IPS DF 6.9 (cell line): ENCODE measurements at regions not wholly inside any gene's neighbourhood (a gene's known extent, or its start where the extent isn't known, plus 50 kb on each side); places are given as distances from the start of the nearest gene placed in this dataset.

Experiments
- DNase-seq: peaks from one replicate; pipeline ENCODE4 v3.0.0-alpha.2; 2013; ENCODE audit warnings: low read depth, low spot score
- H3K27ac ChIP-seq: one replicate; pipeline ENCODE4 v1.5.1; 2013; ENCODE audit warnings: low read length, control low read depth
- H3K27me3 ChIP-seq: 2 replicates; pipeline ENCODE4 v1.6.1; 2013; ENCODE audit warnings: mild to moderate bottlenecking, low read length; ENCODE audit not compliant: control insufficient read depth, insufficient read depth
- H3K36me3 ChIP-seq: 2 replicates; pipeline ENCODE4 v1.6.1; 2013; ENCODE audit warnings: low read length; ENCODE audit not compliant: control insufficient read depth, insufficient read depth
- H3K4me1 ChIP-seq: 2 replicates; pipeline ENCODE4 v1.6.1; 2013; ENCODE audit warnings: low read length; ENCODE audit not compliant: control insufficient read depth, insufficient read depth
- H3K4me3 ChIP-seq: 2 replicates; pipeline ENCODE4 v1.5.1; 2013; ENCODE audit warnings: mild to moderate bottlenecking, low read length
- H3K9me3 ChIP-seq: 2 replicates; pipeline ENCODE4 v1.6.1; 2013; ENCODE audit warnings: low read length, inconsistent platforms; ENCODE audit not compliant: control insufficient read depth, insufficient read depth
- WGBS: extraction: QIAGEN DNeasy Blood & Tissue Kit; methylation state at CpG from one replicate; pipeline ENCODE4 v1.1.7; 2013; ENCODE audit warnings: mixed read lengths, missing lambda C conversion rate; ENCODE audit not compliant: insufficient read length, insufficient coverage; 5-methylcytosine and 5-hydroxymethylcytosine counted together

- no peak overlapping the region for H3K4me3 ChIP-seq
- H3K4me1 ChIP-seq: peaks cover 19% of the 10 kb centered on the region
- no CpG with 5 or more reads among the region's 2 CpGs for WGBS
- H3K27me3 ChIP-seq: no peaks in the 10 kb centered on the region
- no peaks in the 10 kb centered on the region for H3K36me3 ChIP-seq
- no peak for DNase-seq
- H3K9me3 ChIP-seq: no peaks in the 10 kb centered on the region
- no peak overlapping the region for H3K27ac ChIP-seq
Measured at GRCh38 chr1:175866776-175867175, 123.4 kb upstream of the TNR start.

- Histone ChIP-seq H3K4me3 (no peak overlapping the region), H3K36me3 (no peaks in the 10 kb centered on the region), H3K27ac (no peak overlapping the region), H3K4me1 (peaks cover 19% of the 10 kb centered on the region), H3K27me3 (no peaks in the 10 kb centered on the region), H3K9me3 (no peaks in the 10 kb centered on the region)
- WGBS: no CpG with 5 or more reads among the region's 6 CpGs
- DNase-seq: peak; percentile 73
Measured at GRCh38 chr1:175865041-175865766, 121.8 kb upstream of the TNR start.

- H3K4me1 ChIP-seq: peaks cover 19% of the 10 kb centered on the region
- WGBS: no CpG with 5 or more reads among the region's 3 CpGs
Measured at GRCh38 chr1:175864625-175865024, 121.2 kb upstream of the TNR start.

GRCh38 chr1:175864183-175864582 is 120.8 kb upstream of the TNR start:
- Histone ChIP-seq H3K4me1 (peaks cover 19% of the 10 kb centered on the region), H3K36me3 (no peaks in the 10 kb centered on the region), H3K27me3 (no peaks in the 10 kb centered on the region), H3K9me3 (no peaks in the 10 kb centered on the region), H3K27ac (no peak overlapping the region), H3K4me3 (no peak overlapping the region)
- no peak for DNase-seq
- no CpG with 5 or more reads among the region's 7 CpGs for WGBS

More at GRCh38 chr1:175864625-175865024, 121.2 kb upstream of the TNR start:
- H3K36me3 ChIP-seq: no peaks in the 10 kb centered on the region
- no peaks in the 10 kb centered on the region for H3K9me3 ChIP-seq
- no peak overlapping the region for H3K4me3 ChIP-seq
- no peak for DNase-seq
- H3K27me3 ChIP-seq: no peaks in the 10 kb centered on the region
- H3K27ac ChIP-seq: no peak overlapping the region

- no peaks in the 10 kb centered on the region for H3K27me3 ChIP-seq
- H3K4me3 ChIP-seq: no peak overlapping the region
- whole genome bisulfite sequencing: no CpG with 5 or more reads among the region's 14 CpGs
- no peaks in the 10 kb centered on the region for H3K9me3 ChIP-seq
- H3K36me3 ChIP-seq: no peaks in the 10 kb centered on the region
- peaks cover 19% of the 10 kb centered on the region for H3K4me1 ChIP-seq
- no peak overlapping the region for H3K27ac ChIP-seq
- DNase-seq: no peak
Measured at GRCh38 chr1:175863299-175864050, 120.1 kb upstream of the TNR start.

GRCh38 chr1:175862408-175862807 is 119.0 kb upstream of the TNR start:
- Histone ChIP-seq H3K36me3 (no peaks in the 10 kb centered on the region), H3K4me3 (no peak overlapping the region), H3K9me3 (no peaks in the 10 kb centered on the region), H3K4me1 (peaks cover 21% of the 10 kb centered on the region), H3K27ac (no peak overlapping the region), H3K27me3 (no peaks in the 10 kb centered on the region)
- no CpG with 5 or more reads among the region's 3 CpGs for whole genome bisulfite sequencing
- no peak for DNase-seq

GRCh38 chr1:175861626-175862367 is 118.4 kb upstream of the TNR start:
- DNase-seq: no peak
- H3K27me3 ChIP-seq: no peaks in the 10 kb centered on the region
- H3K27ac ChIP-seq: no peak overlapping the region
- peaks cover 21% of the 10 kb centered on the region for H3K4me1 ChIP-seq
- no peaks in the 10 kb centered on the region for H3K36me3 ChIP-seq
- H3K9me3 ChIP-seq: no peaks in the 10 kb centered on the region
- no peak overlapping the region for H3K4me3 ChIP-seq
- no CpG with 5 or more reads among the region's 8 CpGs for WGBS

GRCh38 chr1:175857756-175858155 is 114.4 kb upstream of the TNR start:
- Histone ChIP-seq H3K9me3 (no peaks in the 10 kb centered on the region), H3K36me3 (no peaks in the 10 kb centered on the region), H3K27me3 (no peaks in the 10 kb centered on the region), H3K27ac (no peak overlapping the region), H3K4me1 (peaks cover 7% of the 10 kb centered on the region), H3K4me3 (no peak overlapping the region)
- no CpG with 5 or more reads among the region's 6 CpGs for WGBS
- no peak for DNase-seq

- Histone ChIP-seq H3K9me3 (no peaks in the 10 kb centered on the region), H3K36me3 (no peaks in the 10 kb centered on the region), H3K4me3 (no peak overlapping the region), H3K27me3 (no peaks in the 10 kb centered on the region), H3K27ac (no peak overlapping the region), H3K4me1 (peaks cover 4% of the 10 kb centered on the region; the same call in 1 of the 2 replicates)
- no CpG with 5 or more reads among the region's 4 CpGs for WGBS
- DNase-seq: no peak
Measured at GRCh38 chr1:175853681-175854080, 110.3 kb upstream of the TNR start.

GRCh38 chr1:175851749-175852148 is 108.4 kb upstream of the TNR start:
- H3K36me3 ChIP-seq: no peaks in the 10 kb centered on the region
- H3K27ac ChIP-seq: no peak overlapping the region
- no peaks in the 10 kb centered on the region for H3K9me3 ChIP-seq
- no peak overlapping the region for H3K4me3 ChIP-seq
- DNase-seq: no peak
- H3K4me1 ChIP-seq: 0 out of 2 replicates have a peak, but pooled peaks cover 1% of the 10 kb centered on the region
- WGBS: no CpG with 5 or more reads among the region's 2 CpGs
- no peaks in the 10 kb centered on the region for H3K27me3 ChIP-seq
